ENCODE measurements at regions not wholly inside any gene's neighbourhood (a gene's known extent, or its start where the extent isn't known, plus 50 kb on each side); places are given as distances from the start of the nearest gene placed in this dataset.

GRCh38 chr1:104929280-104929679 is 1179.6 kb downstream of the AMY1C start:
- TF ChIP-seq CTCF (IDR thresholded peaks at IDR 0.05) (no peak), EZH2 (IDR thresholded peaks at IDR 0.05) (no peak)
